C4-2B (cell line): ENCODE measurements at regions not wholly inside any gene's neighbourhood (a gene's known extent, or its start where the extent isn't known, plus 50 kb on each side); places are given as distances from the start of the nearest gene placed in this dataset.
"Not testable (repeated sequence)": the region's sequence is repeated elsewhere in the genome, so short reads cannot be mapped to it uniquely, and the experiment has no call there.

Source experiments
- ZFX ChIP-seq: fragments of 450-650 bp; IDR thresholded peaks from 2 replicates; pipeline ENCODE4 v1.6.1; 2017
- TF ChIP-seq, protein P1 (sequence below): fragments of 450-650 bp; conservative IDR thresholded peaks from 2 replicates; pipeline ENCODE4 v1.5.1; 2017; ENCODE audit warnings: mild to moderate bottlenecking

DNA sequence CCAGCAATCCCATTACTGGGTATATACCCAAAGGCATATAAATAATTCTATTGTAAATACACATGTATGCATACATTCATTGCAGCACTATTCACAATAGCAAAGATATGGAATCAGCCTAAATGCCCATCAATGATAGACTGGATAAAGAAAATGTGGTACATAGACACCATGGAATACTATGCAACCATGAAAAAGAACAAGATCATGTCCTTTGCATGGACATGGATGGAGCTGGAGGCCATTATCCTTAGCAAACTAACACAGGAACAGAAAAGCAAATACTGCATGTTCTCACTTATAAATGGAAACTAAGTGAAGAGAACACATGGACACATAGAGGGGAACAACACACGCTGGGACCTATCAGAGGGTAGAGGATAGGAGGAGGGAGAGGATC, 51.3 kb upstream of the CASK start:
- TF ChIP-seq, protein P1, sequence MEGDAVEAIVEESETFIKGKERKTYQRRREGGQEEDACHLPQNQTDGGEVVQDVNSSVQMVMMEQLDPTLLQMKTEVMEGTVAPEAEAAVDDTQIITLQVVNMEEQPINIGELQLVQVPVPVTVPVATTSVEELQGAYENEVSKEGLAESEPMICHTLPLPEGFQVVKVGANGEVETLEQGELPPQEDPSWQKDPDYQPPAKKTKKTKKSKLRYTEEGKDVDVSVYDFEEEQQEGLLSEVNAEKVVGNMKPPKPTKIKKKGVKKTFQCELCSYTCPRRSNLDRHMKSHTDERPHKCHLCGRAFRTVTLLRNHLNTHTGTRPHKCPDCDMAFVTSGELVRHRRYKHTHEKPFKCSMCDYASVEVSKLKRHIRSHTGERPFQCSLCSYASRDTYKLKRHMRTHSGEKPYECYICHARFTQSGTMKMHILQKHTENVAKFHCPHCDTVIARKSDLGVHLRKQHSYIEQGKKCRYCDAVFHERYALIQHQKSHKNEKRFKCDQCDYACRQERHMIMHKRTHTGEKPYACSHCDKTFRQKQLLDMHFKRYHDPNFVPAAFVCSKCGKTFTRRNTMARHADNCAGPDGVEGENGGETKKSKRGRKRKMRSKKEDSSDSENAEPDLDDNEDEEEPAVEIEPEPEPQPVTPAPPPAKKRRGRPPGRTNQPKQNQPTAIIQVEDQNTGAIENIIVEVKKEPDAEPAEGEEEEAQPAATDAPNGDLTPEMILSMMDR: not testable (repeated sequence)
- TF ChIP-seq ZFX: not testable (repeated sequence)
